H1 (cell line): ENCODE measurements at regions not wholly inside any gene's neighbourhood (a gene's known extent, or its start where the extent isn't known, plus 50 kb on each side); places are given as distances from the start of the nearest gene placed in this dataset.

Experiments used
- EZH2 ChIP-seq: fragments of 200-600 bp; sonication (generic); IDR thresholded peaks from 2 replicates; pipeline ENCODE4 v1.7.1; 2012; ENCODE audit warnings: low read depth, mild to moderate bottlenecking, moderate library complexity, low read length, inconsistent platforms; ENCODE audit not compliant: severe bottlenecking
- GTF2F1 ChIP-seq: IDR thresholded peaks from 2 replicates; pipeline ENCODE4 v1.6.1; 2012; ENCODE audit warnings: low read depth, low read length, improper control_type of control experiment, borderline replicate concordance
- MAFK ChIP-seq: IDR thresholded peaks from 2 replicates; pipeline ENCODE4 v1.6.1; 2012; ENCODE audit warnings: low read depth, mild to moderate bottlenecking, improper control_type of control experiment, low read length
- TAF1 ChIP-seq: IDR thresholded peaks from 2 replicates; pipeline ENCODE4 v1.6.1; 2011; ENCODE audit warnings: mild to moderate bottlenecking, low read depth, low read length
- TF ChIP-seq, protein P1 (sequence below): IDR thresholded peaks from 2 replicates; pipeline ENCODE4 v1.6.1; 2011; ENCODE audit warnings: low read depth, mild to moderate bottlenecking, low read length; ENCODE audit not compliant: insufficient read depth

DNA sequence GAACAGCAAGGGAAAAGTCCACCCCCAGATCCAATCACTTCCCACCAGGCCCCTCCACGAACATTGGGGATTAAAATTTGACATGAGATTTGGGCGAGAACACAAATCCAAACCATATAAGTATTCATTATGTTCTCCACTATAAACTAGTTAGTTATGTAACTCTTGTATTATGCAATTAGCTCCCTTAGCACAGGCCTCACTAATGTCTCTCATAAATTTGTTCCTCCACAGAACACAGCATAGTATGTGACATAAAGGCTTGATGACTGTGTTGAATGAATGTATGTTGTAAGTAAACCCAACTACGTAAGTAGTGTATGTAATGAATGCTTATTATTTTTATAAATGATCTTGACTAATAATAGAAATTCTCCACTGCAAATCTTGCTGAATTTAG lies 223.3 kb upstream of the ZRANB2 start (continued):
- TF ChIP-seq TAF1 = no peak
- TF ChIP-seq MAFK = no peak
- no peak for TF ChIP-seq GTF2F1
- TF ChIP-seq, protein P1, sequence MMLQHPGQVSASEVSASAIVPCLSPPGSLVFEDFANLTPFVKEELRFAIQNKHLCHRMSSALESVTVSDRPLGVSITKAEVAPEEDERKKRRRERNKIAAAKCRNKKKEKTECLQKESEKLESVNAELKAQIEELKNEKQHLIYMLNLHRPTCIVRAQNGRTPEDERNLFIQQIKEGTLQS = no peak
- no peak for TF ChIP-seq EZH2
